ENCODE measurements at regions not wholly inside any gene's neighbourhood (a gene's known extent, or its start where the extent isn't known, plus 50 kb on each side); places are given as distances from the start of the nearest gene placed in this dataset.
"Not testable (repeated sequence)": the region's sequence is repeated elsewhere in the genome, so short reads cannot be mapped to it uniquely, and the experiment has no call there.

DNA sequence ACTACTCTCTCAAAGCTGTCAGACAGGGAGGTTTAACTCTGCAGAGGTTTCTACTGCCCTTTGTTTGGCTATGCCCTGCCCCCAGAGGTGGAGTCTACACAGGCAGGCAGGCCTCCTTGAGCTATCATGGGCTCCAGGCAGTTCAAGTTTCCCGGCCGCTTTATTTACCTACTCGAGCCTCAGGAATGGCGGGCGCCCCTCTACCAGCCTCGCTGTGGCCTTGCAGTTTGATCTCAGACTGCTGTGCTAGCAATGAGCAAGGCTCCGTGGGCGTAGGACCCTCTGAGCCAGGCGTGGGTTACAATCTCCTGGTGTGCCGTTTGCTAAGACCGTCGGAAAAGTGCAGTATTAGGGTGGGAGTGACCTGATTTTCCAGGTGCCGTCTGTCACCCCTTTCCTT, 124.3 kb downstream of the PTCHD1 start:
- H3K9me3 ChIP-seq (replicated peaks; ENCODE audit: control insufficient read depth, insufficient read depth, low read depth, low read length); H3K9ac ChIP-seq (ENCODE audit: insufficient read depth in 1 of 2, low read depth in 2 of 2, low read length in 2 of 2); in situ Hi-C loops (cut with MboI); H3K36me3 ChIP-seq (ENCODE audit: control insufficient read depth, insufficient read depth, low read length); H3K4me1 ChIP-seq (replicated peaks in 1 of 2; ENCODE audit: control insufficient read depth in 2 of 2, insufficient read depth in 2 of 2, low read length in 2 of 2); H3K9me1 ChIP-seq (ENCODE audit: control insufficient read depth, insufficient read depth, low read length); DNase-seq (ENCODE audit: extremely low read depth in 1 of 4, low spot score in 3 of 4); H3K27me3 ChIP-seq (ENCODE audit: control insufficient read depth in 2 of 2, insufficient read depth in 2 of 2, low read length in 2 of 2); H3K27ac ChIP-seq (ENCODE audit: extremely low read depth, low read depth, low read length); POLR2A ChIA-PET; H4K20me1 ChIP-seq (replicated peaks; ENCODE audit: control insufficient read depth, insufficient read depth, low read length); H2AFZ ChIP-seq (ENCODE audit: low read depth, low read length); FAIRE-seq; H3K4me3 ChIP-seq; CTCF ChIA-PET (ENCODE audit: low intra/inter-chr PET ratio); ATAC-seq; H3K4me2 ChIP-seq (ENCODE audit: insufficient read depth, low read length); H3K79me2 ChIP-seq (ENCODE audit: control insufficient read depth, insufficient read depth, low read length); intact Hi-C loops (cut with micrococcal nuclease); BruUV-seq (replicated peaks): not testable (repeated sequence)
- 0% methylated on average over 13 of the region's 13 CpGs for WGBS (ENCODE audit: insufficient coverage, low coverage, missing lambda C conversion rate)

DNA sequence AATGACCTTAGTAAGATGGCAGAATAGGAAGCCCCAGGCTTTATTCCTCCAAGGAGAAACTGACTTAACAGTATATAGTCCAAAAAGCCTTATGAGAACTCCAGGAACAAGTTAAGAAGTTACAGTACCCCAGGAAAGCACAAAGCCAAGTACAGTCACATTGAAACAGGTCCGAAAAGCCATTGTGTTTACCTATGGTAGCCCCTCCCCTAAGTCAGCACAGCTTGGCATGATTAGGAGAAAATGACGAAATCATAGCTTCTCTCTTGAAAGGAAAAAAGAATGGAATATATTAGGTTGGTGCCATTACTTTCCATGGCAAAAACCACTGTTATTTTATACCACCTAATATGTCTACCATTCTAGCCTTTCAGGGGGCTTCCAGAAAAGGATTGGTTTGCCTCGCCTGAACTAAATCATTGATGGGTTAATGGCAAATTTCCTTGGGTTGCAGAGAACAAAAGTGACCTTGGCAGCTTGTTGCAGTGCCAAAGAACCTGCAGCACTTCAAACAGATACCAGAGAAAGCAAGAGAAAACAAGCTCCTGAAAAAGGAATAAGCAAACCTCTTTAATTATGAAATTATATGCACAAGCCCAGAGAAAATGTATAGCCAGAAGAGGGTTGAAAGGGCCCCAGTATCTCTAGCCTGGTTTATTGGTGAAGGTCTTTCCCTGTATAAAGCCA, 130.6 kb downstream of the PTCHD1 start:
- DNase-seq (ENCODE audit: extremely low read depth in 1 of 4, low spot score in 3 of 4) (no peak), FAIRE-seq (no peak), ATAC-seq (no peak)
- no peak overlapping the region for H3K27ac ChIP-seq (ENCODE audit: extremely low read depth, low read depth, low read length)
- H3K4me3 ChIP-seq: no peak overlapping the region
- no peak overlapping the region for H3K4me2 ChIP-seq (ENCODE audit: insufficient read depth, low read length)
- no peak overlapping the region for H2AFZ ChIP-seq (ENCODE audit: low read depth, low read length)
- intact Hi-C loops (cut with micrococcal nuclease) (no loop called here), in situ Hi-C loops (cut with MboI) (no loop called here)
- H3K9ac ChIP-seq (ENCODE audit: insufficient read depth in 1 of 2, low read depth in 2 of 2, low read length in 2 of 2): no peak overlapping the region
- H3K9me3 ChIP-seq (replicated peaks; ENCODE audit: control insufficient read depth, insufficient read depth, low read depth, low read length): no peaks in the 10 kb centered on the region
- H3K36me3 ChIP-seq (ENCODE audit: control insufficient read depth, insufficient read depth, low read length): no peaks in the 10 kb centered on the region
- no peaks in the 10 kb centered on the region for H4K20me1 ChIP-seq (replicated peaks; ENCODE audit: control insufficient read depth, insufficient read depth, low read length)
- no TSS peak for BruUV-seq (replicated peaks)
- H3K27me3 ChIP-seq (ENCODE audit: control insufficient read depth in 2 of 2, insufficient read depth in 2 of 2, low read length in 2 of 2): no peaks in the 10 kb centered on the region
- ChIA-PET CTCF (ENCODE audit: low intra/inter-chr PET ratio) (no interaction called here), POLR2A (no interaction called here)
- TF ChIP-seq SP1 (CRISPR knock-in tag; IDR thresholded peaks at IDR 0.05): no peak
- no peak for TF ChIP-seq ZSCAN29 (IDR thresholded peaks at IDR 0.05)
- TF ChIP-seq ZNF778 (CRISPR knock-in tag; IDR thresholded peaks at IDR 0.05): no peak
- no peak for TF ChIP-seq ILF3 (IDR thresholded peaks at IDR 0.05; ENCODE audit: borderline replicate concordance)
- no peak for TF ChIP-seq TAL1 (IDR thresholded peaks at IDR 0.05)
- H3K79me2 ChIP-seq (ENCODE audit: control insufficient read depth, insufficient read depth, low read length): no peaks in the 10 kb centered on the region
- no peaks in the 10 kb centered on the region for H3K9me1 ChIP-seq (ENCODE audit: control insufficient read depth, insufficient read depth, low read length)
- 4% methylated on average over 3 of the region's 3 CpGs for WGBS (ENCODE audit: insufficient coverage, low coverage, missing lambda C conversion rate)
- no peaks in the 10 kb centered on the region for H3K4me1 ChIP-seq (replicated peaks in 1 of 2; ENCODE audit: control insufficient read depth in 2 of 2, insufficient read depth in 2 of 2, low read length in 2 of 2)

All from K562 (cell line).